Tibial artery (tissue), 4 donors: ENCODE measurements at regions not wholly inside any gene's neighbourhood (a gene's known extent, or its start where the extent isn't known, plus 50 kb on each side); places are given as distances from the start of the nearest gene placed in this dataset.
A peak's percentile ranks its signal among the peaks of the same experiment; 100 is the strongest.

Experiments used
- DNase-seq, 2 donors: peaks; one replicate each; pipeline ENCODE4 v3.0.0-alpha.2; 2019
- H3K27ac ChIP-seq, 2 donors: fragments of 200-600 bp; sonication (generic) in 1 of 2; 1 replicate in 1 of 2; 2 replicates in 1 of 2; pipeline ENCODE4 v1.5.1; 2018 to 2019; ENCODE audit warnings: mild to moderate bottlenecking in 1 of 2
- H3K27me3 ChIP-seq, 2 donors: fragments of 200-600 bp; sonication (generic) in 1 of 2; one replicate each; pipeline versions ENCODE4 v1.5.1 to v1.6.0; 2016 to 2019
- H3K36me3 ChIP-seq, 3 donors: fragments of 200-600 bp; sonication (generic) in 2 of 3; one replicate each; pipeline ENCODE4 v1.5.1; 2016 to 2019; ENCODE audit warnings: mild to moderate bottlenecking in 2 of 3
- H3K4me1 ChIP-seq, 4 donors: fragments of 200-600 bp; sonication (generic) in 2 of 4; 1 replicate in 3 of 4; 2 replicates in 1 of 4; pipeline ENCODE4 v1.5.1; 2016 to 2019
- H3K4me3 ChIP-seq, 2 donors: fragments of 200-600 bp; sonication (generic) in 1 of 2; 1 replicate in 1 of 2; 2 replicates in 1 of 2; pipeline ENCODE4 v1.5.1; 2018 to 2019; ENCODE audit warnings: mild to moderate bottlenecking in 2 of 2
- H3K9me3 ChIP-seq, 3 donors: fragments of 200-600 bp; sonication (generic) in 1 of 3; one replicate each; pipeline ENCODE4 v1.5.1; 2016 to 2019
- CTCF ChIP-seq, 2 experiments: fragments of 200-600 bp in 1 of 2; fragments of 450-650 bp in 1 of 2; IDR thresholded peaks; one replicate each; pipeline ENCODE4 v1.5.1; 2017 to 2019; ENCODE audit warnings: antibody characterized with exemption in 2 of 2, mild to moderate bottlenecking in 1 of 2, moderate library complexity in 1 of 2
- intact Hi-C: fragments of 100-400 bp; cut with DNase I; formaldehyde crosslinking; loops from one replicate; pipeline ENCODE4 v1.15.0; 2023; ENCODE audit warnings: low total_unique reads

- DNase-seq: no peak
- H3K9me3 ChIP-seq: no peaks in the 10 kb centered on the region
- intact Hi-C loops: no loop called here
- H3K36me3 ChIP-seq: no peaks in the 10 kb centered on the region
- TF ChIP-seq CTCF (IDR thresholded peaks at IDR 0.05): no peak
- no peak overlapping the region for H3K4me3 ChIP-seq
- H3K27ac ChIP-seq: no peak overlapping the region
- H3K27me3 ChIP-seq: peaks cover 0 to 10% of the 10 kb centered on the region in 2 donors
- no peaks in the 10 kb centered on the region for H3K4me1 ChIP-seq
Measured at GRCh38 chr5:77569409-77569808, 69.1 kb downstream of the OTP start.

GRCh38 chr5:77568555-77568954 lies 70.0 kb downstream of the OTP start:
- Histone ChIP-seq H3K27me3 (peaks cover 0 to 10% of the 10 kb centered on the region in 2 donors), H3K4me1 (no peaks in the 10 kb centered on the region), H3K36me3 (no peaks in the 10 kb centered on the region), H3K27ac (no peak overlapping the region), H3K9me3 (no peaks in the 10 kb centered on the region), H3K4me3 (no peak overlapping the region)
- no peak for TF ChIP-seq CTCF (IDR thresholded peaks at IDR 0.05)
- intact Hi-C loops: no loop called here
- DNase-seq: no peak

GRCh38 chr5:77568082-77568481 lies 70.4 kb downstream of the OTP start:
- Histone ChIP-seq H3K27me3 (peaks cover 0 to 10% of the 10 kb centered on the region in 2 donors), H3K9me3 (no peaks in the 10 kb centered on the region), H3K36me3 (no peaks in the 10 kb centered on the region), H3K4me1 (no peaks in the 10 kb centered on the region), H3K27ac (no peak overlapping the region), H3K4me3 (no peak overlapping the region)
- no peak for DNase-seq
- intact Hi-C loops: no loop called here
- no peak for TF ChIP-seq CTCF (IDR thresholded peaks at IDR 0.05)

GRCh38 chr5:77563475-77563874 lies 71.4 kb upstream of the WDR41 start:
- no peak for TF ChIP-seq CTCF (IDR thresholded peaks at IDR 0.05)
- no peak for DNase-seq

GRCh38 chr5:77561965-77562364 lies 69.8 kb upstream of the WDR41 start:
- no peak for TF ChIP-seq CTCF (IDR thresholded peaks at IDR 0.05)
- Histone ChIP-seq H3K9me3 (no peaks in the 10 kb centered on the region), H3K4me1 (no peaks in the 10 kb centered on the region), H3K36me3 (no peaks in the 10 kb centered on the region), H3K4me3 (no peak overlapping the region), H3K27ac (no peak overlapping the region), H3K27me3 (peaks cover 0 to 5% of the 10 kb centered on the region in 2 donors)
- DNase-seq: no peak
- intact Hi-C loops: no loop called here

More at GRCh38 chr5:77563475-77563874, 71.4 kb upstream of the WDR41 start:
- peaks cover 0 to 8% of the 10 kb centered on the region in 2 donors for H3K27me3 ChIP-seq
- H3K36me3 ChIP-seq: no peaks in the 10 kb centered on the region
- intact Hi-C loops: no loop called here
- H3K4me1 ChIP-seq: no peaks in the 10 kb centered on the region
- H3K4me3 ChIP-seq: no peak overlapping the region
- H3K27ac ChIP-seq: no peak overlapping the region
- no peaks in the 10 kb centered on the region for H3K9me3 ChIP-seq

GRCh38 chr5:77560677-77561263 lies 68.7 kb upstream of the WDR41 start:
- H3K27me3 ChIP-seq: peaks cover 0 to 5% of the 10 kb centered on the region in 2 donors
- H3K27ac ChIP-seq: no peak overlapping the region
- H3K9me3 ChIP-seq: no peaks in the 10 kb centered on the region
- no peak for DNase-seq
- H3K4me3 ChIP-seq: no peak overlapping the region
- no peaks in the 10 kb centered on the region for H3K4me1 ChIP-seq
- no peaks in the 10 kb centered on the region for H3K36me3 ChIP-seq
- intact Hi-C loops: no loop called here
- TF ChIP-seq CTCF (IDR thresholded peaks at IDR 0.05): peak in 1 of 2 experiments; percentile 13
